Ishikawa (cell line): ENCODE measurements at regions not wholly inside any gene's neighbourhood (a gene's known extent, or its start where the extent isn't known, plus 50 kb on each side); places are given as distances from the start of the nearest gene placed in this dataset.

ENCODE experiments used
- CEBPB ChIP-seq: IDR thresholded peaks from 2 replicates; pipeline ENCODE4 v1.6.1; 2012
- CREB1 ChIP-seq: IDR thresholded peaks from 2 replicates; pipeline ENCODE4 v1.6.1; 2012; ENCODE audit warnings: low read depth
- EGR1 ChIP-seq: IDR thresholded peaks from 2 replicates; pipeline ENCODE4 v1.6.1; 2012
- EP300 ChIP-seq: IDR thresholded peaks from 2 replicates; pipeline ENCODE4 v1.6.1; 2012; ENCODE audit warnings: borderline replicate concordance
- FOXM1 ChIP-seq: IDR thresholded peaks from 2 replicates; pipeline ENCODE4 v1.6.1; 2012; ENCODE audit warnings: low read depth, borderline replicate concordance
- MAX ChIP-seq: IDR thresholded peaks from 2 replicates; pipeline ENCODE4 v1.6.1; 2012
- NFIC ChIP-seq: IDR thresholded peaks from 2 replicates; pipeline ENCODE4 v1.6.1; 2012
- RAD21 ChIP-seq: IDR thresholded peaks from 2 replicates; pipeline ENCODE4 v1.6.1; 2012; ENCODE audit warnings: low read depth
- REST ChIP-seq: IDR thresholded peaks from 2 replicates; pipeline ENCODE4 v1.6.1; 2012; ENCODE audit warnings: low read depth, mild to moderate bottlenecking
- TAF1 ChIP-seq: IDR thresholded peaks from 2 replicates; pipeline ENCODE4 v1.6.1; 2012; ENCODE audit warnings: low read depth, mild to moderate bottlenecking
- TCF12 ChIP-seq: IDR thresholded peaks from 2 replicates; pipeline ENCODE4 v1.6.1; 2012; ENCODE audit warnings: low read depth
- TEAD4 ChIP-seq: IDR thresholded peaks from 2 replicates; pipeline ENCODE4 v1.6.1; 2012
- USF1 ChIP-seq: IDR thresholded peaks from 2 replicates; pipeline ENCODE4 v1.6.1; 2012
- YY1 ChIP-seq: IDR thresholded peaks from 2 replicates; pipeline ENCODE4 v1.6.1; 2012; ENCODE audit warnings: low read depth
- ZBTB7A ChIP-seq: IDR thresholded peaks from 2 replicates; pipeline ENCODE4 v1.6.1; 2012; ENCODE audit warnings: low read depth

GRCh38 chr12:34300376-34301250 lies 278.3 kb downstream of the ALG10 start:
- TF ChIP-seq CEBPB (no peak), USF1 (no peak), TCF12 (no peak), ZBTB7A (no peak), TAF1 (no peak), EP300 (no peak), NFIC (no peak), RAD21 (no peak)

GRCh38 chr12:34301251-34302130 lies 279.2 kb downstream of the ALG10 start:
- TF ChIP-seq EP300 (no peak), EGR1 (no peak), YY1 (no peak), USF1 (no peak), CREB1 (no peak), MAX (no peak), CEBPB (no peak), REST (no peak), FOXM1 (no peak)

- TF ChIP-seq TEAD4 = no peak
- no peak for TF ChIP-seq EP300
- TF ChIP-seq CREB1 = no peak
- TF ChIP-seq YY1 = no peak
- TF ChIP-seq NFIC = no peak
- TF ChIP-seq EGR1 = no peak
- no peak for TF ChIP-seq CEBPB
- TF ChIP-seq MAX = no peak
- no peak for TF ChIP-seq TCF12
- no peak for TF ChIP-seq REST
- TF ChIP-seq FOXM1 = no peak
- no peak for TF ChIP-seq ZBTB7A
- TF ChIP-seq USF1 = no peak
- TF ChIP-seq TAF1 = no peak
Measured at GRCh38 chr12:34302131-34302885, 280.0 kb downstream of the ALG10 start.

- TF ChIP-seq RAD21 = no peak
- no peak for TF ChIP-seq REST
- TF ChIP-seq EGR1 = no peak
- no peak for TF ChIP-seq USF1
- no peak for TF ChIP-seq CREB1
- no peak for TF ChIP-seq TEAD4
- TF ChIP-seq FOXM1 = no peak
- no peak for TF ChIP-seq YY1
- no peak for TF ChIP-seq EP300
- TF ChIP-seq NFIC = no peak
- no peak for TF ChIP-seq TCF12
Measured at GRCh38 chr12:34303091-34303870, 281.0 kb downstream of the ALG10 start.
